GM19351 (cell line): ENCODE measurements at regions not wholly inside any gene's neighbourhood (a gene's known extent, or its start where the extent isn't known, plus 50 kb on each side); places are given as distances from the start of the nearest gene placed in this dataset.

Experiments
- ATAC-seq: cut with Tn5 transposase; IDR thresholded peaks from one replicate; pipeline ENCODE4 v1.9.1; 2021; ENCODE audit warnings: mild to moderate bottlenecking, moderate library complexity; ENCODE audit not compliant: unreplicated experiment

GRCh38 chr7:35355199-35355598, 101.3 kb upstream of the TBX20 start:
- no peak for ATAC-seq

- ATAC-seq, result no peak
These were observed 99.6 kb upstream of the TBX20 start for GRCh38 chr7:35353481-35353880.

GRCh38 chr7:35351466-35351865, 97.6 kb upstream of the TBX20 start:
- ATAC-seq, result no peak

- ATAC-seq, result no peak
These were observed 94.9 kb upstream of the TBX20 start for GRCh38 chr7:35348611-35349400.

- ATAC-seq, result no peak
These were observed 88.9 kb upstream of the TBX20 start for GRCh38 chr7:35342786-35343185.

- ATAC-seq, result no peak
These were observed 85.9 kb upstream of the TBX20 start for GRCh38 chr7:35339811-35340210.

- ATAC-seq, result no peak
These were observed 82.5 kb upstream of the TBX20 start for GRCh38 chr7:35336444-35336843.

- no peak for ATAC-seq
These were observed 80.6 kb upstream of the TBX20 start for GRCh38 chr7:35334506-35334905.

- ATAC-seq, result no peak
These were observed 79.4 kb upstream of the TBX20 start for GRCh38 chr7:35333265-35333664.

- no peak for ATAC-seq
These were observed 78.1 kb upstream of the TBX20 start for GRCh38 chr7:35331730-35332678.

GRCh38 chr7:35329026-35329425, 75.1 kb upstream of the TBX20 start:
- no peak for ATAC-seq

GRCh38 chr7:35319606-35320005, 65.7 kb upstream of the TBX20 start:
- ATAC-seq, result no peak

GRCh38 chr7:35316549-35316948, 62.6 kb upstream of the TBX20 start:
- no peak for ATAC-seq

- no peak for ATAC-seq
These were observed 61.6 kb upstream of the TBX20 start for GRCh38 chr7:35315517-35315916.

- ATAC-seq, result no peak
These were observed 60.5 kb upstream of the TBX20 start for GRCh38 chr7:35314354-35314753.

- no peak for ATAC-seq
These were observed 59.7 kb upstream of the TBX20 start for GRCh38 chr7:35313575-35313974.
